ENCODE measurements at regions not wholly inside any gene's neighbourhood (a gene's known extent, or its start where the extent isn't known, plus 50 kb on each side); places are given as distances from the start of the nearest gene placed in this dataset.

- TF ChIP-seq KDM1A (IDR thresholded peaks at IDR 0.05; ENCODE audit: borderline replicate concordance) (no peak), KLF5 (IDR thresholded peaks at IDR 0.05; ENCODE audit: partially characterized antibody) (no peak), CBX3 (IDR thresholded peaks at IDR 0.05; ENCODE audit: borderline replicate concordance, low read depth) (no peak), NR2C2 (IDR thresholded peaks at IDR 0.05; ENCODE audit: borderline replicate concordance, control insufficient read depth, insufficient read length, low read depth) (no peak), MLLT1 (IDR thresholded peaks at IDR 0.05) (no peak), SMC3 (IDR thresholded peaks at IDR 0.05; ENCODE audit: borderline replicate concordance, low read length) (no peak), USF1 (IDR thresholded peaks at IDR 0.05; ENCODE audit: borderline replicate concordance, extremely low read length, insufficient read depth, low read depth, low read length) (no peak), JUND (IDR thresholded peaks at IDR 0.05; ENCODE audit: low read depth, low read length) (no peak), ZNF622 (IDR thresholded peaks at IDR 0.05) (no peak), BHLHE40 (IDR thresholded peaks at IDR 0.05; ENCODE audit: borderline replicate concordance in 1 of 2, low read depth in 2 of 2, low read length in 1 of 2) (no peak), SUPT20H (IDR thresholded peaks at IDR 0.05; ENCODE audit: borderline replicate concordance, control insufficient read depth, low read depth, low read length) (no peak), TAF1 (IDR thresholded peaks at IDR 0.05; ENCODE audit: borderline replicate concordance, low read depth, low read length) (no peak), POLR2A (IDR thresholded peaks at IDR 0.05; ENCODE audit: low read depth, low read length) (no peak)
- no peaks in the 10 kb centered on the region for H3K36me3 ChIP-seq (ENCODE audit: control insufficient read depth in 2 of 2, insufficient read depth in 2 of 2, low read length in 1 of 2)
- no TSS peak for BruUV-seq (replicated peaks)
- ChIA-PET RAD21 (ENCODE audit: unreplicated experiment) (no interaction called here), SMC1A (ENCODE audit: uncharacterized antibody, unreplicated experiment) (no interaction called here), POLR2A (no interaction called here), CTCF (interaction anchor here (0.6 kb wide), 1 partner anchor 110 kb away, joined by 3 read pairs; no protein-coding TSS in a partner anchor)
- FAIRE-seq (no peak), DNase-seq (ENCODE audit: low read depth, low spot score) (no peak), ATAC-seq (no peak)
- H3K4me2 ChIP-seq (ENCODE audit: control insufficient read depth, insufficient read depth), result no peak overlapping the region
- H3K27me3 ChIP-seq (replicated peaks in 1 of 2; ENCODE audit: control insufficient read depth in 2 of 2, insufficient read depth in 2 of 2, low read length in 1 of 2), result no peaks in the 10 kb centered on the region
- no peak overlapping the region for H2AFZ ChIP-seq (ENCODE audit: control insufficient read depth, low read depth, low read length)
- intact Hi-C loops (cut with micrococcal nuclease; ENCODE audit: unreplicated experiment) (no loop called here), in situ Hi-C loops (cut with MboI) (no loop called here)
- 21% methylated on average over 17 of the region's 17 CpGs for WGBS (ENCODE audit: insufficient coverage, insufficient replicate concordance, low lambda C conversion rate, missing lambda C conversion rate)
- H3K4me1 ChIP-seq (ENCODE audit: control insufficient read depth, insufficient read depth, low read length), result no peaks in the 10 kb centered on the region
- H4K20me1 ChIP-seq (ENCODE audit: control insufficient read depth, insufficient read depth), result no peaks in the 10 kb centered on the region
- no peaks in the 10 kb centered on the region for H3K79me2 ChIP-seq (ENCODE audit: control insufficient read depth, insufficient read depth, low read length)
- no peak overlapping the region for H3K9ac ChIP-seq (ENCODE audit: control insufficient read depth, insufficient read depth, low read length)
- no peak overlapping the region for H3K4me3 ChIP-seq
- H3K9me3 ChIP-seq (replicated peaks; ENCODE audit: control insufficient read depth, insufficient read depth, low read length), result no peaks in the 10 kb centered on the region; the same call in 2 of the 3 replicates
- H3K27ac ChIP-seq (ENCODE audit: control insufficient read depth, insufficient read depth), result no peak overlapping the region
Observed at GRCh38 chr1:5287178-5288150, 633.1 kb downstream of the AJAP1 start.
